CD4-positive, alpha-beta T cell treated with Interleukin-21 for 1 hour (primary cell): ENCODE measurements at regions not wholly inside any gene's neighbourhood (a gene's known extent, or its start where the extent isn't known, plus 50 kb on each side); places are given as distances from the start of the nearest gene placed in this dataset.
"Not testable (repeated sequence)": the region's sequence is repeated elsewhere in the genome, so short reads cannot be mapped to it uniquely, and the experiment has no call there.

Experiments used
- DNase-seq: peaks from one replicate; pipeline ENCODE4 v3.0.0-alpha.2; 2020

DNA sequence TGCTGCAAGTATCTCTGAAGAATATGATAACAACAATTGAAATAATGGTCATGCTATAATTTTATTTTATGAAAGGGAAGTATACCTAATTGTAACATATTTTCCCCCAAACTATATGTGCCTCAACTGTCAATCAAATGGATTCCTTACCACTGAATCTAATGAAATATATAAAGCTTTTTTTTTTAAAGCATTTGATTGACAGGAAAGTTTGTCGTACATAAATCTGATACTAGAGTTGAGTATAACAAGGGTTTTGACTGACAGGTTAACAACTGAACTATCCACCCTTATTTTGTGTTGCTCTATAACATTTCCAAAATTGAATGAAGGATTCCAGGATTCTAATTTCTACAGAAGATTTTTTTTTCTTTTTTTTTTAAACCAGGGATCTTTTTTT, 1333.3 kb upstream of the SLC39A10 start:
- no peak for DNase-seq

DNA sequence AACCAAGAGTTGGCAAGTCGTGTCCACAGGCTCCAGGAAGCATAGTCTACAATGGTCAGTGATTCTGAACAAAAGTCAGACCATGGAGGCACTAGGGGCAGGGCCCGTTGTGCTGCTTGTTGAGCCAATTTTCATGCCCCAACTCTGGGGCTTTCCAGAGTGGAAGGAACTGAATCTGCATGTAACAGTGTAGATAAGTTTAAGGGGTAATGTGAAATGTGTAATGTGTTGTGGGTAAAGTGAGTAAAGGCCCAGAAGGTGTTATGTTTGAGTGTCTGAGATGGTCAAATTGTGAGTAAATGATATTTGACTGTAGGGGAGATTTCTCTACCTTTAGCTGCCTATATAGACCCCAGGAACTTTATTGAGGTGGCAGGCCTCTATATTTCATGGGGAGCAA, 1336.5 kb upstream of the SLC39A10 start:
- no peak for DNase-seq

DNA sequence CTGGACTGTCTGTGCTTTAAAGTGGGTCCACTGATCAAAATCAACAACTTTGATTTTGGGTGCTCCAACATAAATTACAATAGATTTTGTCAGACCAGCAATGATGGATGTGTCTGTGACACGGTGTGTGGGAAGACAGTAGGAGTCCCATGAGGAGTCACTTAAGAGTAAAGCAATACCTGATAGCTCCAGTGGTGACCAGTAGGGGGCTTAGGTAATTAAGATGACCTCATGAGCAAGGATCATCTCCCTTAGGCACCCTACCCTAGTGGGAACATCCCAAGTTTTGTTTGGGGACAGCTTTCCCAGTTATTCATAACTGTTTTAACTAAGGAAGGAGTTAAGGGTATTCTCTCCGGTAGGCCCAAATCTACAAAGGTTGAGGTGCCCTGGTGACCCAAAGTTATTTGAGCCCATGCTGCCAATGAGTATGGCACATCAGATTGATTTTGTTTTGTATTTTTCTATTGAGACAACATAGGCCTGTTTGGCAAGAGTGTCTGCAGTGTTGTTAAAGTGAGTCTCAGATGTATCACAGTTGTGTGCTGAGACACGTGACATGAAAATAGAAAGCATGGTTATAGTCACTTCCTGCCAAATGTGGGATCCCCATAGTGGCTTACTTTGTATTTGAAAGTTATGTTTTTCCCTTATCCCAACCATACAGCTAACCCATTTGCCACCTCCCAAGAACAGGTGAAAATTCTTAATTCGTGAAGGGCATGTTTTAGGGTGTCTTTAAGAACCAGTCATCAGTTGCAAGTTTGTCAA, 1337.6 kb upstream of the SLC39A10 start:
- no peak for DNase-seq

DNA sequence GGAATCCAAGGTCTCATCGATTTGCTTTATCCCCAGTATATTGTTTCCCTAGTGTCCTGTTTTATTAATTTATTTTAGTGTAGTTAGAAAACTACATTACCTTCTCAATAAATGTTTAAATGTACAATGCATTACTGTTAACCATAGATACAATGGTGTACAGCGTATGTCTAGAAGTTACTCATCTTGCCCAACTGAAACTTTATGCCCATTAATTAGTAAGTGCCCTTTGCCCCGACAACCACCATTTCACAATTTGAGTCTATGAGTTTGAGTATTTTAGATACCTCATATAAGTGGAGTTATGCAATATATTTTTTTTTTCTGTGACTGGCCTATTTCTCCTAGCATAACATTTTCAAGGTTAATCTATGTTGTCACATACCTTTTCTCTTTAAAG, 1343.0 kb upstream of the SLC39A10 start:
- no peak for DNase-seq

DNA sequence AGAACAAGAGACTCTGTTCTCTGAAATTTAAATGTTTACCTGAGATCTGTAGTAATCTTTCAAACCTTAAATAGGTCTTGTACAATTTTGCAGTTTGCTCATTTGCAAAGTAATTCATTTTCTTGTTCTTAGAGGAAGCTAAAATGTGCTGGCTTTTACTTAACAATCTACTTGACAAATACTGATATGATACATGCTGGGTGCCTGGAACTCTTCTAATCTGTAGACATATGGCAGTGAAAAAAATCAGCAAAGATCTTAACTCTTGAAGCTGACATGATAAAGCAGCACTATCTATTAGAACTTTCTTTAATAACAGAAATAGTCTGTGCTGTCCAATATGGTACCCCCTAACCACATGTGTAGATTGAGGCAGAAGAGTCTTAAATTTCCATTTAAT, 1352.8 kb upstream of the SLC39A10 start:
- no peak for DNase-seq

DNA sequence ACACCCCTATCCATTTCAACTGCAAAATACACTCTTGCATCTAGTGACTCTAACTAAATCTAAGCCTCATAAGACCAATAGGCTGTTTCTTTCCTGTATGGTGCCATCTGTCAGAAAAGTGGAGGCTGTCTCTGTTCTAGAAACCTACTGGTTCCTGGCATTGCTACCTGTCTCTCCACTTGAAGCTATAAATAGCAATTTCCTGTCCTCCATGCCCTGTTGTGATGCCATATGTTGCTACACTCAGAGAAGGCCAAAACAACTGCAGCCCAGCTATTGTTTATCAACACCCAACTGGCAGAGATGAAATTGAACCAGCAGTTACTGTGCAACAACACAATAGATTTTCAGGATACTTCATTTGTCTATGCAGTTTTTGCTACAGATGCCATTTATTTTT, 1355.1 kb upstream of the SLC39A10 start:
- no peak for DNase-seq

DNA sequence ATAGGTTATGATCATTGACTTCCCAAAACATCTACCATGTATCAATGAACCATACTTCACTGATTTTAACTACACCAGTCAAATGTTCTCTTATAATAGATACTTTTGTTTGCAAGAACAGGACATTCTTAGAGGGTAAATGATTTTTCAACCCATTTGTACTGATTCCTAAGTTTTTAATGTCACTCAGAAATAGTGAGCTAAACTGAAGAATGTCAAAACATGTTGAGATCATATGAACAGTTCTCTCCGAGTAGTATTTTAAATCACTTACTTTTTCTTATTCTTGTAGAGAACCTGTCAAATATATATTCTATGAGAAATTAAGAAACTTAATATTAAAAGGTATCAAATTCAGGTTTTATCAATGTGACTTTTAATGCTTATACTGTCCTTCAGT, 1362.9 kb upstream of the SLC39A10 start:
- no peak for DNase-seq

DNA sequence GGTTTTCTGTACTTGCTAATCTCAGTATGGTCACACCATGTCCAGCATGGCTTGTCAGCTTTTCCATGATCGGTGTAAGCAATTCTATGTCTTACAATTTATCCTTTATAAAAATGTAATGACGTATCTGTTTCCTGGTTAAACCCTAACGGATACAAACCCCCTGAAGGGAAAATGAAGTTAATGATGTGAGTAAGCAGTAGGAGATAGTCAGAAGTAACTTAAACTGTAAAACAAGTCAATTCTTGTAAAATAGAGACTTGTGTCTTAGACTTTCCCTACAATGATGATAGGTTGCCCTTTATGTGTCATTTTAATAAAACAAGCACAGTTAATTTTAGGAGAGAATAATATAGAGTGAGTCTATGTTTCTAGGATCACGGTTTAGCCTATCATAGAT, 1365.9 kb upstream of the SLC39A10 start:
- no peak for DNase-seq

DNA sequence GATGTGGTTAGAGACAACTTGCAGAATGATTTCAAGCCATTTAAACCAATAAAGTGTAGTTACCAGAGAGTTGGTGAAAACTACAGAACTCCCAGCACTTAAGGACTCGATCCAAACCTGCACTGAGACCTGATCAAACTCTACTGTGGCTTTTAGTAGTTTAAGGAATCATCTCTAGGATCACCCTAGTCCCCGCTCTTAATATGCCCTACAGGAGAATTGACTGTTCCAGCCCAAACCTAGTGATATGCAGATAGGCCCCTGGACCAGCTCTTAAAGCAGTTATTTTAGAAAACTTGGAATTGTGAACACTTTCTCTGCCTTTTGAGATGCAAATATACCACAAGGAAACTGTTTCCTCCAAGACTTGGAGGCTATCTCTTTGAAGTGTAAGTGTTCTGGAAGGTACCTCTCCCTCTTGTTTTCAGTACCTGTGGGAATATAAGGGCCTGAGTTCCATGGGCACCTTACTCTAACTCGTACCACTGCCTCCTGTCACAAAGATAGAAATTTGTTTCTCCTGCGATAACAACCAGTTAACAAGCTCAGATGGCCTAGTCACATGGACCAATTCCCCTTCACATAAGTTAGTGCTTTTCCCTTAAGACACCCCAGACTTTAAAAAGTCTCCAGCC, 1367.2 kb upstream of the SLC39A10 start:
- DNase-seq, result no peak

DNA sequence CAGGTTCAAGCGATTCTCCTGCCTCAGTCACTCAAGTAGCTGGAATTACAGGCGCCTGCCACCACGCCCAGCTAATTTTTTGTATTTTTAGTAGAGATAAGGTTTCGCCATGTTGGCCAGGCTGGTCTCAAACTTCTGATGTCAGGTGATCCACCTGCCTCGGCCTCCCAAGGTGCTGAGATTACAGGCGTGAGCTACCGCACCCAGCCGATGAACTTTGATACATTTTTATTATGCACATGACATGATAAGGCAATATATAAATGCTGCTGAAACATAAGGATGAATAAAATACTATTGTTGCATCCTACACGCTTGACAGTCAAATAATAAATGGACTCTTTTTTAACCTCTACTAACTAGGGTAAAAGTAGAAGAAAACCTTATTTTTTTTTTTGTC, 1380.4 kb upstream of the SLC39A10 start:
- DNase-seq, result not testable (repeated sequence)

DNA sequence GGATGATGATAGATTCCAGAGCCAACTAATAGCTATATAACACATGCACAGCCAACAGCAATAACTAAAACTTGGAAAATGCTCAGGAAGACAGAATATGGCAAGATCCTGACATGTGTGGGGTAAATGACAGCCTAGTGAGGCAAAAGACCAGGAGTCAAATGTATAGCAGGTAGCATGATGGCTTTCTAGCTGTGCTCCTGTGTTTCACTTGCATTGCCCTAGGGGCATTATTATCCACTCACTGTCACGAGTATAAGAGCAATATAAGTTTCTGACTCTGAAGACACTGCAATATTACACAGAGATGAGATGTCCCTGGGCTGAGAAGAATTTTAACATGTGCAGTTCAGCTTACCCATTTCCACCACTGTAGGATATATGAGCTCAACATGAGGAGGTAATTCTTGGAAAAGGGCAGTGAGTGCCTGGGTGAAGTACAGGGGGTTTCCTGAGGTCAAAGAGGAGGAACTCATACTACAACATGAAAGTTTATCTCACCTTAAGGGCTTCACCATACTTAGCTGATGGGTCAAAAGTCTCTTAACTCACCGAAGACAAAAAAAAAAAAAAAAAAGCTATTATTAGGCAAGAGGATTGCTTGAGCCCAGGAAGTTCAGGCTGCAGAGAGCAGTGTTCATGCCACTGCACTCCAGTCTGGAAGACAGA, 1385.6 kb upstream of the SLC39A10 start:
- no peak for DNase-seq

DNA sequence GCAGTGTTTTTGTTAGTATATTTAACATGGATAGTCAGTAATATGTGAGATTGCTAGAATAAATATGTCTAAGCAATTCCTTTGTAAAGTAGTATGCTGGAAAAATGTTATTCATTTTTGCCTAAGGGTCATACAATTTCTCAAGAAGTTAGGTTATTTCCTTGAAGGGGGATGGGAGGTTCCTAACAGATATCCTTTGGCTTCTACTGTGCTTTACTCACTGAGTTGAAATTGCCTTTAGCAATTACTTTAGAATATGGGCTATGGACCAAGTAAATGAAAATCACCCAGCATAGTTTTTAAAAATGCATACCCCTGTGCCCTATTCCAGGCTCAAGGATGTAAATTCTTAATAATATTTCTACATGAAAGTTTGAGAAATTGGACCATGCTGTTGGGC, 1386.4 kb upstream of the SLC39A10 start:
- no peak for DNase-seq

DNA sequence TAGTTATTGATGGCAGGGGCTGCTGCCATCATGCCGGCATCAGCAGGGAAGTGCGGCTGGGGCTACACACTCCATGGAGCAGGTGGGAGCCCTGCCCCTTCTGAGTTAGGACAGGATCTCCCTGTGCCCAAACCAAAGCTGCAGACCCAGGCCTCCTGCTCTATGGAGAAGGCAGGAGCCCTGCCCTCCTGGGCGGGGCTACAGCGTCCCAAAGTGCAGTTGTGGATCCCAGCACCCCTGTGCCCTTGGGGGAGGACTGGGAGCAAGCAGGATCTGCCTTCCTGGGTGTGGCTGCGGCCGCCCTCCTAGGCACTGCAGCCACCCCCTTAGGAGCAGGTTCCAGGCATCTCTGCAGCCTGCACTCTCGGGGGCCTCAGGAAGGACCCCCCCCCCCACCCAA, 1392.4 kb upstream of the SLC39A10 start:
- no peak for DNase-seq

DNA sequence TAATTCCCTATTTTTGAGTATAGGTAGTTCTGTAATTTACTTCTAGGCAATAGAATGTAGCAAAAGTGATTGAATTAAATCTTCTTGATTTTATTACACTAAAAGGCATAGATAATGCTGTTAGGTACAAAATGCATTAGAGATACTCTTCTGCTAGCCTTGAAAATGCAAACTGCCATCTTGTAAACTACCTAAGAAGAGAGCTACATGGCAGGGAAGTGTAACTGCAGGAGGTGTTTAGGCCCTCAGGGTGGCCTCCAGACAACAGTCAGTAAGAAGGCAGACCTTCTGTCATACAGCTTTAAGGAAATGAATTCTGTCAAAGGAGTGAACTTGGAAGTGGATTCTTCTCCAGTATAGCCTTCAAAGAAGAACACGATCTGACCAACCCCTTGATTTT, 1396.8 kb upstream of the SLC39A10 start:
- no peak for DNase-seq

DNA sequence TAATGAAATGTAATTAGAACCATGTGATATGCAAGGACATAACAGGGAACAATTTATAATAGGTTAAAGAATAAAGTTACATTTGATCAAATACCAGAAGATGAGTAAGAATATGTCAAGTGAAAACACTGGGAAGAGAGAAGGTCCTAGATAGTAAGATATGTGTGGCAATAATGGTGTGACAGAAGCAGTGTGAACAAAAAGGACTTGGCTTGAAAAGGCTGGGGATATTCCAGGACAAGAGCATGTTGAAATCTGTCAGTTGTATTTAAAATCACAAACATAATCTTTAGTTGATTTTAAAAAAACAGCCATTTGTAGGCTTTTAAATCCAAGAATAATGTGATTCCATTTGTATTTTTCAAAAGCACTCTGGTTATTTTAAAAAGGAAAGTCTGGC, 1399.9 kb upstream of the SLC39A10 start:
- DNase-seq, result no peak

DNA sequence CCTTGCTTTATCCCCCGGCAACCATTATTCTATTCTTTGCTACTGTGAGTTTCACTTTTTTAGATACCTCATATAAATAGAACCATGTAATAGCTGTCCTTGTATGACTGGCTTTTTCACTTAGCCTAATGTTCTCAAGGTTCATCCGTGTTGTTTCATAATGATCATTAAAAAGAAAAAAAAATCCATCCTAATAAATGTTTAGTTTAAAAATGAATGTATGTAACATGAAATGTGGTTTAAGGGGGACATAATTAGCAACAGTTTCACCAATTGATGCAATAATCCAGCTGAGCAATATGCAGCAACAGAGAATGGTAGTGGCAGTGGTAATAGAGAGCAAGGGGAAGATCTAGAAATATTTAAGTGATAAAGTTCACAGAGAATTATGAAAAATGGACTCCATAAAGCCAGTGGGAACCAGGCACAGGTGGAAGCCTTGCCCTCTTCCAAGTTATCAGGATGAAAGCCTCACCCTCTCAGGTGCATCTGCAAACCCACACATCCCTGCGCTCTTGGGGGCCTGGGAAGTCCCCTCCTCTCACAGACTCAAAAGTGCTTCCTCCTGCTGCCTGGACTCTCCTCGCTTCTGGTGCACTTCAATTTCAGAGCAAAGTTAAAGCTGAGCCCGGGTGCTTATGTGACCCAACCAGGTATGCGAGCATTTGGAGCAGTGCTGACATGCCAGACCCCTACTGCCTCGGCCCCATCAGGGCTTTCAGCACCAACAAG, 1403.3 kb upstream of the SLC39A10 start:
- DNase-seq, result no peak

DNA sequence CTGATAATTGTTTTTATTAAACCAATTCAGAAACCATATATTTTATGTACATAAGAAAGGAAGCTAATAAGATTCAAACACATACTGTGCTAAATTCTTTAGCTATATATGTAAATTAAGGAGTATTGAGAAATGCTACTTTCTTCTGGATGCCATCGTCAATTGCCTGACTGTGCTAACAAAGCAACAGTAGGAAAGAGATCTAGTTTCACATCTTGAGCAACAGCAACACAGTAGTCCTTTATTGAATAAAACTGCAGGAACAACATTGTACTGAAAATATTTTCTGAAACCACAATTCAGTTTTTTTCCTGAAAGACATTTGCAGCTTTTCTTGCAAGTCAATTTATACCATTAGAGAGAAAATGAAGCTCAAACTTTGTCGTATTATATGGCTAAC, 1404.9 kb upstream of the SLC39A10 start:
- no peak for DNase-seq

DNA sequence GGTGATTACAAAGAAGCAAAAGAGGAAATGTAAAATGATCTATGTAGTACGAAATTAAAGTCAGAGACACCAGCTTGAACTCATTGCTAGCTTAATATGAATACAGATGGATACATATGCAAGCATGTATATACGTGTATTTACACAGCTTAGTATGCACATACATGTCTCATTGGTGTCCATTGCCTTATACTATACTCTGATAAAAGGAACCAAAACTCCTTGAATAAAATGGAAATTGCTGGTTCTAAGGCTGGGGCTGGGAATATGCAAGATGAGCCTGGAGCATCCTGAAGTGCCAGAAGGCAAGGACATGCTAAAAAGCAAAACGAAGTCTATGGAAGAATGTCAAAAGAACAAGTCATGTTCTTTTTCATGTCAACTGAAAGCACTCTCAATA, 1424.4 kb upstream of the SLC39A10 start:
- DNase-seq, result no peak

DNA sequence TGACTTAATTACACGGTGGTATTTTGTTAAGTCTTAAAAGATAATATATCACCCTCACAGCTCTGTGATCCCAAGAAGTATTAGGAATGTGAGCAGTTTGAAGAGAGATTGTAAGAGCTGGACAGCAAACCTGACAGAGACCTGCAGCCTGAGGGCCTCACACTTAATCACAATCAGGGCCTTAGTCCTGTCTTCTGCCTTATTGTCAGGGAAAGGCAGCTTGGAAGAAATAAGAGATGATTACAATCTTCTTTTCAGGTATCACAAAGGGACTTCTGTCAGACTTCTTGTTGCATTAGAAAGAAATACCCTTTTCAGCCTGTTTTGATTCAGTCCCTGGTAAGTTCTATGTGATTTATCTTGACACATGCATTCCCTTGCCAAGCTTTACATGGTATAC, 1433.8 kb upstream of the SLC39A10 start:
- no peak for DNase-seq

DNA sequence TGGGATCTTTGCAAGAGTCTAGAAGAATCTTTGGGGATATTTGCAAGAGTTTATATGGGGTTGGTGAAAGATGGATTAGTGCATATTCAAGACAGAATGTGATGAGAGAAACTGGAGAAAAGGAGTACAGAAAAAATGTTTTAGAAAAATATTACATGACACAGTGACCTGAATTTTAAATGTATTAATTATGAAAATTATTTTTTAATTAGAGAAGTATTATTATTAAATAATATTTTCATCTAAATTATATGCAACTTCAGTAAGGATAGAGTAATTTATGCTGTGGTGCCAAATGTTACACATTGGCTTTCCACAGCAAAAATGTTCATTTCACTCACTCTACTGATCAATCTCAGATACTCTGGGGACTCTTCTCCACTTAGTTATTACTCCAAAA, 1442.8 kb upstream of the SLC39A10 start:
- no peak for DNase-seq

DNA sequence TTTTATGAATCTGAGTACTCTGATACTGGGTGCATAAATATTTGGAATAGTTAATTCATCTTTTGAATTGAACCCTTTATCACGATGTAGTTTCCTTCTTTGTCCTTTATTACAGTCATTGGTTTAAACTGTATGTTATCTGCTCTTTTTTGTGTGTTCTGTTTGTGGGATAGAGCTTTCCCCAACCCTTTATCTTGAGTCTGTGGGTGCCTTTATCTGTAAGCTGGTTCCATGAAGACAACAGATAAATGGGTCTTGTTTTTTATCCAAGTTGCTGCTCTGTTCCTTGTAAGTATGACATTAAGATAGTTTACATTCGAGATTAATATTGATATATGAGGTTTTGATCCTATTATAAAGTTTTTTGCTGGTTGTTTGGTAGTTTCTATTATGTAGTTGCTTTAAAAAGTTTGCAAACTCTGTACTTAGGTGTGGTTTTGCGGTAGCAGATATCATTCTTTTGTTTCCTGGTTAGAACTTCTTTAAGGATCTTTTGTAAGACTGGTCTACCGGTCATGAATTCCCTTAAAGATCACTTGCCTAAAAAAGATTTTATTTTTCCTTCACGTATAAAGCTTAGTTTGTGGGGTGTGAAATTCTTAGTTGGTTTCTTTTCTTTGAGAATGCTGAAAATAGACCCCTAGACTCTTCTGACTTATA, 1451.3 kb upstream of the SLC39A10 start:
- DNase-seq, result no peak

DNA sequence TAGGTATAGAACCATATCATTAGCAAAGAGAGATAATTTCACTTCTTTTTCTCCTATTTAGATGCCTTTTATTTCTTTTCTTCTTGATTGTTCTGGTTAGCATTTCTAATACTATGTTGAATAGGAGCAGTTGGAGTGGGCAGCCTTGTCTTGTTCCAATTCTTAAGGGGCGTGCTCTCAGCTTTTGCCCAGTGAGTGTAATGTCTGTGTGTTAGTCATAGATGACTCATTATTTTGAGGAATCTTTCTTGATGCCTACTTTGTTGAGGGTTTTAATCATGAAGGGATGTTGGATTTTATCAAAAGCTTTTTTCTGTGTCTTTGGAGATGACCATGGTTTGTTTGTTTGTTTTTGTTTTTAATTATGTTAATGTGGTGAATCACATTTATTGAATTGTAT, 1453.1 kb upstream of the SLC39A10 start:
- no peak for DNase-seq

DNA sequence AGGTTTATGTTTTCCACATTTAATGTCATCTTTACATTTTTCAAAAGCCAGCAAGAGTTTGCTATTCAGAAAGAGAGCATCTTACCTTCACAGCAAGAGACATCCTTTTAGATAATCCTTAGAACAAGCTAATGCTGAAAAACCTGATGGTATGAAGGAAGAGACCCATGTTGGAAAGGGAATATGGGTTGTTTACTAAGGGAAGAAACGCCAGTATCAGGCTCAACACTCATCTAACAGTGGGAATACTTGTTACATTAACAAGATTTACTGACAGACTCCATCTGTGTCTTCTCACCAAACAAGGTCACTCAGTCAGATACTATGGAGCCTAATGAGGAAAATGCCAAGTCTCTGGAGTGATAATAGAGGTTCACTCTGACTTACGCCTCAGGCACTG, 1474.1 kb upstream of the SLC39A10 start:
- DNase-seq, result no peak
